ENCODE measurements at regions not wholly inside any gene's neighbourhood (a gene's known extent, or its start where the extent isn't known, plus 50 kb on each side); places are given as distances from the start of the nearest gene placed in this dataset.

DNA sequence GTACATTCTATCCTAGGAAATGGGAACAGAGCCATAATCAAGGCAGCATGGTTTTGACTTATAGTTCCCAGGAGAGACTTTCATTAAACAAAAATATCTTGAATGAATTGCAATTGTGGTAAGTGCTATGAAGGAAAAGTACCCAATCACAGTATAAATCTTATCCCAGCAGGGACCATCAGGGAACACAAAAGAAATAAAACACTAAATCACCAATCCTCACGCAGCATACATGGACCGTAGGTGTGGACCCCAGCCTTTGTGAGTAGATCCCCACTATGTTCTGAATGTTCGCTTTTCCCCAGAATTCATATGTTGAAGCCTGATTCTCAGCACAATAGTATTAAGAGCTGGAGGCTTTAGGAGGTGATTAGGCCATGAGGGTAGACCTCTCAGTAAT is 925.0 kb upstream of the RBFOX1 start:
- TF ChIP-seq, protein P1, sequence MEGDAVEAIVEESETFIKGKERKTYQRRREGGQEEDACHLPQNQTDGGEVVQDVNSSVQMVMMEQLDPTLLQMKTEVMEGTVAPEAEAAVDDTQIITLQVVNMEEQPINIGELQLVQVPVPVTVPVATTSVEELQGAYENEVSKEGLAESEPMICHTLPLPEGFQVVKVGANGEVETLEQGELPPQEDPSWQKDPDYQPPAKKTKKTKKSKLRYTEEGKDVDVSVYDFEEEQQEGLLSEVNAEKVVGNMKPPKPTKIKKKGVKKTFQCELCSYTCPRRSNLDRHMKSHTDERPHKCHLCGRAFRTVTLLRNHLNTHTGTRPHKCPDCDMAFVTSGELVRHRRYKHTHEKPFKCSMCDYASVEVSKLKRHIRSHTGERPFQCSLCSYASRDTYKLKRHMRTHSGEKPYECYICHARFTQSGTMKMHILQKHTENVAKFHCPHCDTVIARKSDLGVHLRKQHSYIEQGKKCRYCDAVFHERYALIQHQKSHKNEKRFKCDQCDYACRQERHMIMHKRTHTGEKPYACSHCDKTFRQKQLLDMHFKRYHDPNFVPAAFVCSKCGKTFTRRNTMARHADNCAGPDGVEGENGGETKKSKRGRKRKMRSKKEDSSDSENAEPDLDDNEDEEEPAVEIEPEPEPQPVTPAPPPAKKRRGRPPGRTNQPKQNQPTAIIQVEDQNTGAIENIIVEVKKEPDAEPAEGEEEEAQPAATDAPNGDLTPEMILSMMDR (IDR thresholded peaks at IDR 0.05; ENCODE audit: poor library complexity, severe bottlenecking): no peak

DNA sequence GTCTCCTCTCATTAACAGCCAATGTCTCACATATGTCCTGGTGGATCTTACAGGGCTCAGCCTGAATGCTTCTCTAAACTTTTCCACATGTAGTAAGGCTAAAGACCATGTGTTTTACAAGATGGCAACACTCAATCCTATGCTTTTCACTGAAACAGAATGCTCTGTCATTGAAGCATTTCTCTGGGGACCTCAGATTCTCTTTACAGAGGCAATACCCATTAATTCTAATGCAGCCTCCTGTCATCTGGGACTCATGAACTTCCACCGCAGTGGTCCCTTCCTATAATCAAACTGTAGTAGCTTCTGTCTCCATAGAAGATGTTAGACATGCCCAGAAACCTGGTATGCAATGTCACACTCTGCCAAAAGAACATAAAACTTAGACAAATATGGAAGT is 926.6 kb upstream of the RBFOX1 start:
- H3K27ac ChIP-seq (ENCODE audit: poor library complexity, severe bottlenecking): no peak overlapping the region
- ATAC-seq (ENCODE audit: low read depth) (no peak), DNase-seq (ENCODE audit: low spot score) (no peak)
- TF ChIP-seq, protein P1 (IDR thresholded peaks at IDR 0.05; ENCODE audit: poor library complexity, severe bottlenecking): no peak
- H3K4me1 ChIP-seq (ENCODE audit: insufficient read depth, poor library complexity, severe bottlenecking): no peaks in the 10 kb centered on the region
- no peaks in the 10 kb centered on the region for H3K27me3 ChIP-seq (ENCODE audit: insufficient read depth, poor library complexity, severe bottlenecking)
- H3K36me3 ChIP-seq (ENCODE audit: low read depth): no peaks in the 10 kb centered on the region
- no peaks in the 10 kb centered on the region for H3K9me3 ChIP-seq (ENCODE audit: severe bottlenecking)
- H3K4me3 ChIP-seq (ENCODE audit: severe bottlenecking): no peak overlapping the region

More for the DNA sequence above, 925.0 kb upstream of the RBFOX1 start:
- Histone ChIP-seq H3K9me3 (ENCODE audit: severe bottlenecking) (no peaks in the 10 kb centered on the region), H3K27me3 (ENCODE audit: insufficient read depth, poor library complexity, severe bottlenecking) (no peaks in the 10 kb centered on the region), H3K27ac (ENCODE audit: poor library complexity, severe bottlenecking) (no peak overlapping the region), H3K4me3 (ENCODE audit: severe bottlenecking) (no peak overlapping the region), H3K4me1 (ENCODE audit: insufficient read depth, poor library complexity, severe bottlenecking) (no peaks in the 10 kb centered on the region), H3K36me3 (ENCODE audit: low read depth) (no peaks in the 10 kb centered on the region)
- DNase-seq (ENCODE audit: low spot score) (no peak), ATAC-seq (ENCODE audit: low read depth) (no peak)

DNA sequence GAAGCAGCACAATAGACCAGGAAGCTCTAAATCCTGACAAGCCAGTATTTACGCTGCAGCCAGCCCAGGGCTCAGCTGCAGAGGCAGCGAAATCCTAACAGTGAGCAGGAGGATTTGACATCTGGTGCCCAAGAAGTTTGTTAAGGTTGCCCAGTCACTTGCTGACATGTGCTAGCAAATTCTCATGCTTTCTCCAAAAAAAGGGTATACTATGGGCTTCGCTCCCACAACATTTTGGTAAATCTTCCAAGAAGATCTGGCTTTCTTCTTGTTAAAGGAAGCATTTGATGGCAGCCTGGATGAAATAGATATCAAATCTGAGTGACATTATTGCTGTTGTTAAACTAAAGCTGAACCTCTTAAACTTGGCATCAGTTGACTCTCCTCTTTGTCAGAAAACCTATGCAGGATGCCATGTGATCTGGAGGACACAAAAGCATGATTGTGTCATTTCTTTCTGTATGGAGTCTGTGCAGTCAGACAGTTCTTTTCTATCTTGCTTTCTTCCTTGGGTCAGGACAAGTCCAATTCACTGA is 949.7 kb upstream of the RBFOX1 start:
- Histone ChIP-seq H3K27me3 (ENCODE audit: insufficient read depth, poor library complexity, severe bottlenecking) (no peaks in the 10 kb centered on the region), H3K4me3 (ENCODE audit: severe bottlenecking) (no peak overlapping the region), H3K4me1 (ENCODE audit: insufficient read depth, poor library complexity, severe bottlenecking) (no peaks in the 10 kb centered on the region), H3K27ac (ENCODE audit: poor library complexity, severe bottlenecking) (no peak overlapping the region), H3K9me3 (ENCODE audit: severe bottlenecking) (no peaks in the 10 kb centered on the region), H3K36me3 (ENCODE audit: low read depth) (no peaks in the 10 kb centered on the region)
- ATAC-seq (ENCODE audit: low read depth): no peak
- DNase-seq (ENCODE audit: low spot score): no peak
- TF ChIP-seq, protein P1 (IDR thresholded peaks at IDR 0.05; ENCODE audit: poor library complexity, severe bottlenecking): no peak

DNA sequence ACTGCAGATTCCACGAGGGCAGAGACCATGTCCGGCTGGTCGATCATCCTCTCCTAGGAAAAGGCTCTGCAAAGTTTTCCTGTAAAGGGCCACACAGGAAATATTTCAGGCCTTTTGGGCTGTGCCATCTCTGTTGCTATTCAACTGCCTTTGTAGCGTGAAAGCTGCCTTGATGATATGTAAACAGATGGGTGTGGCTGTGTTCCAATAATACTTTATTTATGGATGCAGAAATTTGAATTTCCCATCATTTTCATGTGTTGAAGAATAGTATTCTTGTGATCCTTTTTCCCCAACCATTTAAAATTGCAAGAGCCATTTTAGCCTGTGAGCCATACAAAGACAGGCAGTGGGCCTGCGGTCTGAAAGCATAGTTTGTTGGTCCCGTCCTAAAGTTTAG is 950.7 kb upstream of the RBFOX1 start:
- no peak for DNase-seq (ENCODE audit: low spot score)
- TF ChIP-seq, protein P1 (IDR thresholded peaks at IDR 0.05; ENCODE audit: poor library complexity, severe bottlenecking): no peak
- no peak overlapping the region for H3K27ac ChIP-seq (ENCODE audit: poor library complexity, severe bottlenecking)
- H3K27me3 ChIP-seq (ENCODE audit: insufficient read depth, poor library complexity, severe bottlenecking): no peaks in the 10 kb centered on the region
- ATAC-seq (ENCODE audit: low read depth): no peak
- H3K4me1 ChIP-seq (ENCODE audit: insufficient read depth, poor library complexity, severe bottlenecking): no peaks in the 10 kb centered on the region
- H3K4me3 ChIP-seq (ENCODE audit: severe bottlenecking): no peak overlapping the region
- H3K36me3 ChIP-seq (ENCODE audit: low read depth): no peaks in the 10 kb centered on the region
- H3K9me3 ChIP-seq (ENCODE audit: severe bottlenecking): no peaks in the 10 kb centered on the region

DNA sequence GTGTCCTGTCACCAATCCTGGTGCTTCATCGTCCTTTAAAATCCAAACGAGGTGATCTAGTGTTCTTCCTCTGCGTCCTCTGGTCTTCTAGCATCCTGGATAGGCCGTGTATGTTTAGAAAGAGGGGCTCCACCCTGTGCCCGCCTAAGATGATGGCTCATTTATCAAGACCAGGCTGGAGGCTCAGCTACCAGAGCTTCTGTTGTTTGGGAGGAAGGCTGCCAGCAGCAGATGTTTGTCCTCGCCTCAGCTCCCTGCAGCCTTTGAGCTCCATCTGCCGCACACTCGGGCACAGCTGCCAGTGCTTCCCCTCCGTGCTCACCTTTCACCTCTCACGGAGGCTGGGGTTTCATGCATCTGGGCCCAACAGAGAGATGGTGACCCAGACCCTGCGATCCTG is 954.7 kb upstream of the RBFOX1 start:
- H3K9me3 ChIP-seq (ENCODE audit: severe bottlenecking): no peaks in the 10 kb centered on the region
- H3K4me1 ChIP-seq (ENCODE audit: insufficient read depth, poor library complexity, severe bottlenecking): no peaks in the 10 kb centered on the region
- no peaks in the 10 kb centered on the region for H3K27me3 ChIP-seq (ENCODE audit: insufficient read depth, poor library complexity, severe bottlenecking)
- no peaks in the 10 kb centered on the region for H3K36me3 ChIP-seq (ENCODE audit: low read depth)
- H3K27ac ChIP-seq (ENCODE audit: poor library complexity, severe bottlenecking): no peak overlapping the region
- ATAC-seq (ENCODE audit: low read depth) (no peak), DNase-seq (ENCODE audit: low spot score) (no peak)
- TF ChIP-seq, protein P1 (IDR thresholded peaks at IDR 0.05; ENCODE audit: poor library complexity, severe bottlenecking): no peak
- H3K4me3 ChIP-seq (ENCODE audit: severe bottlenecking): no peak overlapping the region
